Neural progenitor cell (in vitro differentiated cells): ENCODE measurements at regions not wholly inside any gene's neighbourhood (a gene's known extent, or its start where the extent isn't known, plus 50 kb on each side); places are given as distances from the start of the nearest gene placed in this dataset.

Experiments
- EZH2 ChIP-seq: fragments of 200-600 bp; sonication (generic); IDR thresholded peaks from 2 replicates; pipeline ENCODE4 v1.6.1; 2017; ENCODE audit warnings: antibody characterized with exemption, mild to moderate bottlenecking, moderate library complexity
- TF ChIP-seq, protein P1 (sequence below): fragments of 200-600 bp; sonication (generic); IDR thresholded peaks from 2 replicates; pipeline ENCODE4 v1.5.1; 2017; ENCODE audit warnings: antibody characterized with exemption, mild to moderate bottlenecking

DNA sequence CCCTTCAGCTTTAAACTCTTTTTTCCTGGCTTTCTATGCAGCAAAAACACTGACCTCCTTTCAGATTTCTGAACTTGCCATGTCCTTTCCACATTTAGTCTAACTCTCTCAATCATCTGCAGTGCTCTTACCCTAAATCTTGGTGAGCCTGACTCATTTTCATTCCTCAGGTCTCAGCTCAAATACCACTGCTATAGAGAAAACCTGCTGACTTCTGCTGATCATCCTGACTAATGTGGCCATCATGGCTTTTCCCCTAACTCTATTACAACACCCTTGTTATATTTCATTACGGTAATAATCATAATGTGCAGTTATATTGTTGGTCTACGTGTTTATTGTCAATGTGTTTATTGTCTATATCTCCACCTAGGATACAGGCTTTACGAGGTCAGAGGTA lies 207.3 kb upstream of the OR4E1 start:
- TF ChIP-seq, protein P1, sequence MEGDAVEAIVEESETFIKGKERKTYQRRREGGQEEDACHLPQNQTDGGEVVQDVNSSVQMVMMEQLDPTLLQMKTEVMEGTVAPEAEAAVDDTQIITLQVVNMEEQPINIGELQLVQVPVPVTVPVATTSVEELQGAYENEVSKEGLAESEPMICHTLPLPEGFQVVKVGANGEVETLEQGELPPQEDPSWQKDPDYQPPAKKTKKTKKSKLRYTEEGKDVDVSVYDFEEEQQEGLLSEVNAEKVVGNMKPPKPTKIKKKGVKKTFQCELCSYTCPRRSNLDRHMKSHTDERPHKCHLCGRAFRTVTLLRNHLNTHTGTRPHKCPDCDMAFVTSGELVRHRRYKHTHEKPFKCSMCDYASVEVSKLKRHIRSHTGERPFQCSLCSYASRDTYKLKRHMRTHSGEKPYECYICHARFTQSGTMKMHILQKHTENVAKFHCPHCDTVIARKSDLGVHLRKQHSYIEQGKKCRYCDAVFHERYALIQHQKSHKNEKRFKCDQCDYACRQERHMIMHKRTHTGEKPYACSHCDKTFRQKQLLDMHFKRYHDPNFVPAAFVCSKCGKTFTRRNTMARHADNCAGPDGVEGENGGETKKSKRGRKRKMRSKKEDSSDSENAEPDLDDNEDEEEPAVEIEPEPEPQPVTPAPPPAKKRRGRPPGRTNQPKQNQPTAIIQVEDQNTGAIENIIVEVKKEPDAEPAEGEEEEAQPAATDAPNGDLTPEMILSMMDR: no peak
- TF ChIP-seq EZH2: no peak
